ENCODE measurements at regions not wholly inside any gene's neighbourhood (a gene's known extent, or its start where the extent isn't known, plus 50 kb on each side); places are given as distances from the start of the nearest gene placed in this dataset.

DNA sequence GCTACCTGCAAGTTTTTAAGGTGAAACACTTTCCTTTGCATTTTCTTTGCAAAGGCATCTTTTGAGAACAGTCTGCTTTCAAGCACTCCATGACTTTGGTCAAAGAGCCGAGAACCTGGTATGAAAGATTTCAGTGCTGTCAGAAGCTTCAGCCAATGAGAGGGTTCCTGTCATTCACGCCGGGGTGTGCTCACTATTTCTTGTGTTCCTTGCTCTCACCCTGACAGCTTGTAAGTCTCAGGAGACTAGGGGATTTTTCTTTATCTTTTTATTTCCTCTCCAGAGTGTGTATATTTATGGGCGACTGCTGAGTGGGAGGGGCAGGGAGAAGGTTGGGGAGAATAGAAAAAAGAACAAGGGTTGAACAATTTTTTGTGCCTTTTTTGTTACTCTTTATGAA lies 334.0 kb downstream of the PSAT1 start:
- TF ChIP-seq JUN (IDR thresholded peaks at IDR 0.05; ENCODE audit: low read depth, low read length) (no peak), POLR2AphosphoS5 (IDR thresholded peaks at IDR 0.05; ENCODE audit: low read depth, low read length) (no peak), POLR2A (IDR thresholded peaks at IDR 0.05; ENCODE audit: control extremely low read depth in 1 of 2, low read depth in 2 of 2, low read length in 2 of 2) (no peak), EZH2 (IDR thresholded peaks at IDR 0.05; ENCODE audit: low read depth, low read length, severe bottlenecking) (no peak), SIN3A (conservative IDR thresholded peaks at IDR 0.05 in 1 of 2, IDR thresholded peaks at IDR 0.05 in 1 of 2; ENCODE audit: low read depth in 1 of 2, low read length in 2 of 2) (no peak)
- TF ChIP-seq, protein P1, sequence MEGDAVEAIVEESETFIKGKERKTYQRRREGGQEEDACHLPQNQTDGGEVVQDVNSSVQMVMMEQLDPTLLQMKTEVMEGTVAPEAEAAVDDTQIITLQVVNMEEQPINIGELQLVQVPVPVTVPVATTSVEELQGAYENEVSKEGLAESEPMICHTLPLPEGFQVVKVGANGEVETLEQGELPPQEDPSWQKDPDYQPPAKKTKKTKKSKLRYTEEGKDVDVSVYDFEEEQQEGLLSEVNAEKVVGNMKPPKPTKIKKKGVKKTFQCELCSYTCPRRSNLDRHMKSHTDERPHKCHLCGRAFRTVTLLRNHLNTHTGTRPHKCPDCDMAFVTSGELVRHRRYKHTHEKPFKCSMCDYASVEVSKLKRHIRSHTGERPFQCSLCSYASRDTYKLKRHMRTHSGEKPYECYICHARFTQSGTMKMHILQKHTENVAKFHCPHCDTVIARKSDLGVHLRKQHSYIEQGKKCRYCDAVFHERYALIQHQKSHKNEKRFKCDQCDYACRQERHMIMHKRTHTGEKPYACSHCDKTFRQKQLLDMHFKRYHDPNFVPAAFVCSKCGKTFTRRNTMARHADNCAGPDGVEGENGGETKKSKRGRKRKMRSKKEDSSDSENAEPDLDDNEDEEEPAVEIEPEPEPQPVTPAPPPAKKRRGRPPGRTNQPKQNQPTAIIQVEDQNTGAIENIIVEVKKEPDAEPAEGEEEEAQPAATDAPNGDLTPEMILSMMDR (IDR thresholded peaks at IDR 0.05; ENCODE audit: control extremely low read depth in 1 of 3, insufficient read depth in 1 of 3, low read depth in 1 of 3, low read length in 3 of 3), result no peak
- TF ChIP-seq, protein P2, sequence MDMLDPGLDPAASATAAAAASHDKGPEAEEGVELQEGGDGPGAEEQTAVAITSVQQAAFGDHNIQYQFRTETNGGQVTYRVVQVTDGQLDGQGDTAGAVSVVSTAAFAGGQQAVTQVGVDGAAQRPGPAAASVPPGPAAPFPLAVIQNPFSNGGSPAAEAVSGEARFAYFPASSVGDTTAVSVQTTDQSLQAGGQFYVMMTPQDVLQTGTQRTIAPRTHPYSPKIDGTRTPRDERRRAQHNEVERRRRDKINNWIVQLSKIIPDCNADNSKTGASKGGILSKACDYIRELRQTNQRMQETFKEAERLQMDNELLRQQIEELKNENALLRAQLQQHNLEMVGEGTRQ (IDR thresholded peaks at IDR 0.05; ENCODE audit: low read length), result no peak
